ENCODE measurements at regions not wholly inside any gene's neighbourhood (a gene's known extent, or its start where the extent isn't known, plus 50 kb on each side); places are given as distances from the start of the nearest gene placed in this dataset.

GRCh38 chr5:5040712-5041111 is 99.4 kb upstream of the ADAMTS16 start:
- H3K27me3 ChIP-seq = no peaks in the 10 kb centered on the region
- 76 to 90% (median 80%) methylated on average over 3 of the region's 3 CpGs for WGBS, 5 donors
- no peaks in the 10 kb centered on the region for H3K36me3 ChIP-seq
- TF ChIP-seq EP300 (IDR thresholded peaks at IDR 0.05) (no peak), POLR2A (IDR thresholded peaks at IDR 0.05) (no peak), CTCF (IDR thresholded peaks at IDR 0.05) (no peak)
- intact Hi-C loops (cut with DNase I; ENCODE audit: low total_unique reads) = no loop called here
- no peak for DNase-seq
- peaks cover 0 to 5% (median 0%) of the 10 kb centered on the region in 4 donors for H3K9me3 ChIP-seq
- no peak overlapping the region for H3K4me3 ChIP-seq
- H3K4me1 ChIP-seq = no peaks in the 10 kb centered on the region
- no peak overlapping the region for H3K27ac ChIP-seq

GRCh38 chr5:5042806-5043205 is 97.3 kb upstream of the ADAMTS16 start:
- no peak for DNase-seq
- intact Hi-C loops (cut with DNase I; ENCODE audit: low total_unique reads) = no loop called here
- peaks cover 0 to 5% (median 0%) of the 10 kb centered on the region in 4 donors for H3K9me3 ChIP-seq
- no peaks in the 10 kb centered on the region for H3K27me3 ChIP-seq
- no peak for TF ChIP-seq POLR2AphosphoS5 (IDR thresholded peaks at IDR 0.05)
- H3K36me3 ChIP-seq = no peaks in the 10 kb centered on the region
- H3K27ac ChIP-seq = no peak overlapping the region
- no peaks in the 10 kb centered on the region for H3K4me1 ChIP-seq
- H3K4me3 ChIP-seq = no peak overlapping the region

GRCh38 chr5:5043346-5043745 is 96.8 kb upstream of the ADAMTS16 start:
- no peaks in the 10 kb centered on the region for H3K4me1 ChIP-seq
- H3K36me3 ChIP-seq = no peaks in the 10 kb centered on the region
- H3K4me3 ChIP-seq = no peak overlapping the region
- no peak overlapping the region for H3K27ac ChIP-seq
- 33 to 50% (median 43%) methylated on average over 2 of the region's 2 CpGs for WGBS, 5 donors
- no peaks in the 10 kb centered on the region for H3K27me3 ChIP-seq
- intact Hi-C loops (cut with DNase I; ENCODE audit: low total_unique reads) = no loop called here
- DNase-seq = no peak
- H3K9me3 ChIP-seq = peaks cover 0 to 5% (median 0%) of the 10 kb centered on the region in 4 donors
- TF ChIP-seq POLR2AphosphoS5 (IDR thresholded peaks at IDR 0.05) = no peak
- no peak for TF ChIP-seq CTCF (IDR thresholded peaks at IDR 0.05)
- TF ChIP-seq POLR2A (IDR thresholded peaks at IDR 0.05) = no peak
- TF ChIP-seq EP300 (IDR thresholded peaks at IDR 0.05) = no peak

GRCh38 chr5:5044247-5044840 is 95.8 kb upstream of the ADAMTS16 start:
- Histone ChIP-seq H3K27ac (no peak overlapping the region), H3K36me3 (no peaks in the 10 kb centered on the region), H3K4me3 (no peak overlapping the region), H3K27me3 (no peaks in the 10 kb centered on the region), H3K4me1 (no peaks in the 10 kb centered on the region), H3K9me3 (peaks cover 0 to 2% (median 0%) of the 10 kb centered on the region in 4 donors)
- intact Hi-C loops (cut with DNase I; ENCODE audit: low total_unique reads) = no loop called here
- 68 to 75% (median 74%) methylated on average over 3 of the region's 3 CpGs for WGBS, 5 donors
- DNase-seq = no peak
- TF ChIP-seq CTCF (IDR thresholded peaks at IDR 0.05) = no peak
- no peak for TF ChIP-seq POLR2A (IDR thresholded peaks at IDR 0.05)
- TF ChIP-seq POLR2AphosphoS5 (IDR thresholded peaks at IDR 0.05) = no peak
- no peak for TF ChIP-seq EP300 (IDR thresholded peaks at IDR 0.05)

GRCh38 chr5:5046680-5047502 is 93.2 kb upstream of the ADAMTS16 start:
- TF ChIP-seq EP300 (IDR thresholded peaks at IDR 0.05) (no peak), POLR2AphosphoS5 (IDR thresholded peaks at IDR 0.05) (no peak), POLR2A (IDR thresholded peaks at IDR 0.05) (no peak)
- Histone ChIP-seq H3K4me3 (no peak overlapping the region), H3K27me3 (no peaks in the 10 kb centered on the region), H3K27ac (no peak overlapping the region), H3K36me3 (no peaks in the 10 kb centered on the region), H3K9me3 (no peaks in the 10 kb centered on the region), H3K4me1 (no peaks in the 10 kb centered on the region)
- no peak for DNase-seq
- WGBS, 5 donors = 77 to 88% (median 83%) methylated on average over 6 of the region's 6 CpGs
- intact Hi-C loops (cut with DNase I; ENCODE audit: low total_unique reads) = no loop called here
